ENCODE measurements at regions not wholly inside any gene's neighbourhood (a gene's known extent, or its start where the extent isn't known, plus 50 kb on each side); places are given as distances from the start of the nearest gene placed in this dataset.

DNA sequence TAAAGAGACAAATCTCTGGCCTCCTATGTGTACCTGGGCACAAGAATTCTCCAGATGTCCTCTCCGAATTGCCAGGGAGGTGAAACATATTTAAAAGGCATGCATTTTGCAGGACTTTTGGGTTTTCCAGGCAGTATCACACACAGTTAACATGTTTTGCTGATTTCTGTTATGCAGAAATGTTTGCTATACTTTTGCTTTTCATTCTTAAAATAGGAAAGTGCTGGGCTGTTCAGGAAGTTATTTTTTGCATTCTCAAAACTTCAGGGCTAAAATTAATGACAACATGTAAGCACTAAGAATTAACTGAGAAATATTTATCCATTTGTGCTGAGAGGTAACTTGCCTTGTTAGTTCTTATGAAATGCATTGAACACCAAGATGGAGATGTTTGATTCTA, 390.7 kb upstream of the CTSO start:
- TF ChIP-seq, protein P1, sequence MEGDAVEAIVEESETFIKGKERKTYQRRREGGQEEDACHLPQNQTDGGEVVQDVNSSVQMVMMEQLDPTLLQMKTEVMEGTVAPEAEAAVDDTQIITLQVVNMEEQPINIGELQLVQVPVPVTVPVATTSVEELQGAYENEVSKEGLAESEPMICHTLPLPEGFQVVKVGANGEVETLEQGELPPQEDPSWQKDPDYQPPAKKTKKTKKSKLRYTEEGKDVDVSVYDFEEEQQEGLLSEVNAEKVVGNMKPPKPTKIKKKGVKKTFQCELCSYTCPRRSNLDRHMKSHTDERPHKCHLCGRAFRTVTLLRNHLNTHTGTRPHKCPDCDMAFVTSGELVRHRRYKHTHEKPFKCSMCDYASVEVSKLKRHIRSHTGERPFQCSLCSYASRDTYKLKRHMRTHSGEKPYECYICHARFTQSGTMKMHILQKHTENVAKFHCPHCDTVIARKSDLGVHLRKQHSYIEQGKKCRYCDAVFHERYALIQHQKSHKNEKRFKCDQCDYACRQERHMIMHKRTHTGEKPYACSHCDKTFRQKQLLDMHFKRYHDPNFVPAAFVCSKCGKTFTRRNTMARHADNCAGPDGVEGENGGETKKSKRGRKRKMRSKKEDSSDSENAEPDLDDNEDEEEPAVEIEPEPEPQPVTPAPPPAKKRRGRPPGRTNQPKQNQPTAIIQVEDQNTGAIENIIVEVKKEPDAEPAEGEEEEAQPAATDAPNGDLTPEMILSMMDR (IDR thresholded peaks at IDR 0.05; ENCODE audit: insufficient read depth, missing control alignments), result no peak
- DNase-seq (ENCODE audit: insufficient read length, low spot score), result no peak

DNA sequence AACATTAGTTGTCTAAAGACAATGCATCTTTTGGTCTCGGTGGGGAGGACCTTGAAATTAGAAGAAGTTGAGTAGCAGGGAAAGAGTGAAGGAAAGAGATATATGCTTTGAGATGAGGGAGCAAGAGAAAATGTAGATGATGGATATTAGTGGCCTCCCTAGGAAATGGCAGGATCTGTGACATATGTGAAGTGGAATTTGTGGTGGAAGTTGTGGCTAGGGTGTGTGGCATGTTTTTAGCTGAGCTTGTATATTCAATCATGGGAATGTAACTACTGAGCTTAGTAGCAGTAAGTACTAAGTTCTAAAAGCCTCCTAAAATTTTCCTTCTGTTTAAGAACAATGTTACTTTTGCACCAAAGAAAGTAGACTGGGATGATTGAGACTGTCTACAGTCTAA, 382.8 kb upstream of the CTSO start:
- no peak for FAIRE-seq
- TF ChIP-seq, protein P1 (IDR thresholded peaks at IDR 0.05; ENCODE audit: insufficient read depth, missing control alignments), result no peak
- no peak for DNase-seq (ENCODE audit: insufficient read length, low spot score)

More for the DNA sequence above, 390.7 kb upstream of the CTSO start:
- FAIRE-seq, result no peak

DNA sequence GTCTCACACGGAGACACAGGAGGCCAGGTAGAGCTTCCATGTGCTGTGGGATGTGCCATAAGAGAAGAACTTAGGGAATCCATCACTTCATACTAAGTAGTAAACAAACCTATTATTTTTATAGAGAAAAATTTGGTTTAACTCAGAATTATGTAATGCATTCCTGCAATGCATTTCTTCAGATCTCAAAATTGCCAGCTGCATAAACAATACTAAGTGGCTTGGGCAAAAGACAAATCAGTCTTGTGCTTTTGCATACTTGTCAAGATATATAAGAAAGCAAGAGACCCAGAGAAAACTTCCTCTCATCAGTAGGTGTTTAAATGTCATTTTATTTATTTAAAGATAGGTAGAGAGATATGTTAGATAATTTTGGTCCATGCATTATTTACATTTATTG, 382.1 kb upstream of the CTSO start:
- FAIRE-seq, result no peak
- no peak for DNase-seq (ENCODE audit: insufficient read length, low spot score)
- TF ChIP-seq, protein P1 (IDR thresholded peaks at IDR 0.05; ENCODE audit: insufficient read depth, missing control alignments), result no peak

DNA sequence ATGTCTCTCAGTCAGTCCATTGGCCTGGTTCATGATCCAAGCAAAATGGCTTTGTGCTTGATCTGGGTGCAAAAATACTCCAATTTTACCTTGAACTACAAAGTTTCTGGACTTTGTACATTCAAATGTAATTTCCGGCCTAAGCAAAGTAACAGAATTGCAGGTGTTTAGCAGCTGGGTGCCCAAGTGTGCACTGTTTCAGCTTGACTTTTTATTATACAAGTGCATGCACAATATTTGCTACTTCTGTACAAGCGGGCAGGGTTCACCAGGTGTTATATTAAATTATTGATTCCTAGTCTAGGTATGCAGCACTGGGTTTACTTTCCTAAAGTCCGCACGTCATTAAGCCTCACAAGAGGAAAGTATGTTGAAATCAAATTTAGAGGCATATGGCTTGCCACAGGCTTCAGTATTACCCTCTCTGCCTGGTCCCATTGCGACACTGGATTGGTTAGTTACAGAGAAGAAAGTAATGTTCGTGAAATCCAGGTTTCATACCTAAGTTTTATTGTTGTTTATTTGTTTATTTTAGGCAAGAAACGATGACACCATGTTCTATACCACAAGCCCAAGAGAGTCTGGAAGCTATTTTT, 376.9 kb upstream of the CTSO start:
- FAIRE-seq, result no peak
- DNase-seq (ENCODE audit: insufficient read length, low spot score), result no peak
- TF ChIP-seq, protein P1 (IDR thresholded peaks at IDR 0.05; ENCODE audit: insufficient read depth, missing control alignments), result no peak

DNA sequence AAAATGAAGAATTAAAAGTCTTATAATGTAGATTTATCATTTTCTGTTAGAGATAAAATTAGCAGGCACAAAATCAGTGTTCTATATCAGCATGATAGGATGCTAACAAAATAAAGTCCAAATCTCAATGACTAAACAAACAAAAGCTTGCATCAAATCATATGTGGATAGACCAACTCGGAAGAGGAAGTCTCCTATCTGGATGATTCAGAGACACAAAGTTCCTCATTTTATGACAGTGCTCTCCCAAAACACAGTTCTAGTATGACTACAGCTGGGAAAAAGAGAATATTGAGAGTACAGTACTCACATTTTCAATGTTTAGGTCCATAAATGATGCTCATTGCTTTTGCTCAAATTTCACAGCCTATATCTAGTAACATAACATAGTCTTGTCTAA, 376.1 kb upstream of the CTSO start:
- FAIRE-seq, result no peak
- no peak for DNase-seq (ENCODE audit: insufficient read length, low spot score)
- TF ChIP-seq, protein P1 (IDR thresholded peaks at IDR 0.05; ENCODE audit: insufficient read depth, missing control alignments), result no peak

DNA sequence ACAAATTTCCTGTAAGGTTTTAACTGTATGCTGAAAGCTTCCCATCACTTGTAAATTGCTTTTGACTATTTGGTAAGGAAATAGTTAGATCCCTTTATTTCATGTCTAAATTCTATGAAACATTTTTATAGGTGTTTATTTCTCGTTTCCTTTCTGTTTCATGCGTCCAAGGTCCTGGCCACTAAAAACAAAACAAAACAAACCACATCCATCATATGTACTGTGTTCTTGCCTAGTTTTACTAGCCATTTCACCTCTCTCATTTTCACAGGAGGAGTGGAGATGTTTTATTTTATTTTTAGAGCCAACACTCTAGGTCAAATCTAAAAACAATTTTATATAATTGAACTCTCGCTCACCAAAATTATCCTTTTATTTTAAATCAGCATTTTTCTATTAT, 375.2 kb upstream of the CTSO start:
- DNase-seq (ENCODE audit: insufficient read length, low spot score) (no peak), FAIRE-seq (no peak)
- TF ChIP-seq, protein P1 (IDR thresholded peaks at IDR 0.05; ENCODE audit: insufficient read depth, missing control alignments), result no peak

DNA sequence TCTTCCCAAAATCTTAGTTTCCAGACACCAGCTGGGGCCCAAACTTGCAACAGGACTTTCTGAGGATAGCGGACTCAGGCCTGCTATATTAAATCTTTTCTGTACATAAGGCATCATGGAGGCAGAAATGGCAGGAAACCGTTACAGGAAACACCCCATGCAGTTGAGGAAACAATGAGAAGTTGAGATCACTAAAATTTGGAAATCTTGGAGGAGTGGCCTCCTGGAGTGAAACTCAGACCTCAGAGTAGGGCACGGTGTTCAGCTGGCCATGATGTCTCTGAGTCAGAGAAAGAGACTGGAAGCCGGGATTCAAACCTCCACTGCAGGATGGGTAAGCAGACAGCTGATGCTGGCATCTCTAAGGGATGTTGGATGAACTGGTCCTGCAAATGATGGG, 372.6 kb upstream of the CTSO start:
- DNase-seq (ENCODE audit: insufficient read length, low spot score), result no peak
- TF ChIP-seq, protein P1 (IDR thresholded peaks at IDR 0.05; ENCODE audit: insufficient read depth, missing control alignments), result no peak
- FAIRE-seq, result no peak
